Activated CD4-positive, alpha-beta T cell treated with anti-CD3 and anti-CD28 coated beads, Interleukin-2, amount 50 U/mL, for 1 hour (primary cell): ENCODE measurements at regions not wholly inside any gene's neighbourhood (a gene's known extent, or its start where the extent isn't known, plus 50 kb on each side); places are given as distances from the start of the nearest gene placed in this dataset.
"Not testable (repeated sequence)": the region's sequence is repeated elsewhere in the genome, so short reads cannot be mapped to it uniquely, and the experiment has no call there.

Source experiments
- DNase-seq: peaks from one replicate; pipeline ENCODE4 v3.0.0-alpha.2; 2020

- DNase-seq, result no peak
These were observed 87.5 kb upstream of the GSE1 start for GRCh38 chr16:85525420-85526184.

GRCh38 chr16:85526185-85526974, 86.7 kb upstream of the GSE1 start:
- DNase-seq, result no peak

- no peak for DNase-seq
These were observed 85.9 kb upstream of the GSE1 start for GRCh38 chr16:85527042-85527766.

- DNase-seq, result no peak
These were observed 85.3 kb upstream of the GSE1 start for GRCh38 chr16:85527767-85528297.

GRCh38 chr16:85528528-85529387, 84.4 kb upstream of the GSE1 start:
- DNase-seq, result peak; percentile 22

GRCh38 chr16:85529489-85530369, 83.4 kb upstream of the GSE1 start:
- no peak for DNase-seq

GRCh38 chr16:85530370-85530739, 82.8 kb upstream of the GSE1 start:
- no peak for DNase-seq

- DNase-seq, result no peak
These were observed 81.6 kb upstream of the GSE1 start for GRCh38 chr16:85531516-85531915.

GRCh38 chr16:85532147-85532546, 81.0 kb upstream of the GSE1 start:
- no peak for DNase-seq

GRCh38 chr16:85533593-85533992, 79.5 kb upstream of the GSE1 start:
- not testable (repeated sequence) for DNase-seq

- no peak for DNase-seq
These were observed 78.4 kb upstream of the GSE1 start for GRCh38 chr16:85534536-85535351.

- DNase-seq, result no peak
These were observed 77.6 kb upstream of the GSE1 start for GRCh38 chr16:85535352-85536072.

- DNase-seq, result no peak
These were observed 77.1 kb upstream of the GSE1 start for GRCh38 chr16:85536073-85536410.

- no peak for DNase-seq
These were observed 76.5 kb upstream of the GSE1 start for GRCh38 chr16:85536411-85537330.

GRCh38 chr16:85537331-85537788, 75.8 kb upstream of the GSE1 start:
- DNase-seq, result no peak

- no peak for DNase-seq
These were observed 75.2 kb upstream of the GSE1 start for GRCh38 chr16:85537795-85538401.

- DNase-seq, result no peak
These were observed 74.0 kb upstream of the GSE1 start for GRCh38 chr16:85539084-85539483.

GRCh38 chr16:85539629-85540291, 73.4 kb upstream of the GSE1 start:
- no peak for DNase-seq
